Left lobe of liver (tissue), 2 donors: ENCODE measurements at regions not wholly inside any gene's neighbourhood (a gene's known extent, or its start where the extent isn't known, plus 50 kb on each side); places are given as distances from the start of the nearest gene placed in this dataset.
"Not testable (repeated sequence)": the region's sequence is repeated elsewhere in the genome, so short reads cannot be mapped to it uniquely, and the experiment has no call there.

ENCODE experiments used
- ATAC-seq: fragments of 200-7000 bp; cut with Tn5 transposase; one replicate; pipeline ENCODE4 v1.9.1; 2020; ENCODE audit warnings: mild to moderate bottlenecking, moderate library complexity
- DNase-seq: peaks from one replicate; pipeline ENCODE4 v3.0.0-alpha.2; 2020; ENCODE audit warnings: low spot score
- donor health status: DM: no; HTN: no; CAD: no; lungs with moderate emphysema.
- donor health status: DM: no; HTN: yes; CAD: no.

- DNase-seq = no peak
- no peak for ATAC-seq
Measured at GRCh38 chr13:44146138-44146537, 227.5 kb upstream of the SERP2 start.

- DNase-seq (no peak), ATAC-seq (no peak)
Measured at GRCh38 chr13:44147233-44147632, 226.4 kb upstream of the SERP2 start.

GRCh38 chr13:44147648-44148047 lies 226.0 kb upstream of the SERP2 start:
- ATAC-seq (no peak), DNase-seq (no peak)

GRCh38 chr13:44148159-44148914 lies 225.3 kb upstream of the SERP2 start:
- DNase-seq (no peak), ATAC-seq (no peak)

- not testable (repeated sequence) for DNase-seq, ATAC-seq
Measured at GRCh38 chr13:44149231-44149630, 224.4 kb upstream of the SERP2 start.

- DNase-seq = no peak
- no peak for ATAC-seq
Measured at GRCh38 chr13:44149821-44150220, 223.8 kb upstream of the SERP2 start.

- peak; percentile 84 for ATAC-seq
- DNase-seq = no peak
Measured at GRCh38 chr13:44151474-44151873, 222.2 kb upstream of the SERP2 start.

GRCh38 chr13:44153496-44153895 lies 220.1 kb upstream of the SERP2 start:
- no peak for ATAC-seq
- DNase-seq = no peak

- DNase-seq (no peak), ATAC-seq (peak; percentile 36)
Measured at GRCh38 chr13:44155422-44156293, 218.0 kb upstream of the SERP2 start.

- DNase-seq (no peak), ATAC-seq (no peak)
Measured at GRCh38 chr13:44156294-44156658, 217.3 kb upstream of the SERP2 start.

GRCh38 chr13:44157606-44158005 lies 216.0 kb upstream of the SERP2 start:
- no peak for DNase-seq
- ATAC-seq = no peak

GRCh38 chr13:44158098-44158521 lies 215.5 kb upstream of the SERP2 start:
- DNase-seq (no peak), ATAC-seq (no peak)

- no peak for DNase-seq
- ATAC-seq = no peak
Measured at GRCh38 chr13:44158881-44159632, 214.6 kb upstream of the SERP2 start.

GRCh38 chr13:44159633-44160279 lies 213.9 kb upstream of the SERP2 start:
- DNase-seq (no peak), ATAC-seq (no peak)

GRCh38 chr13:44160591-44161191 lies 212.9 kb upstream of the SERP2 start:
- ATAC-seq = no peak

GRCh38 chr13:44163108-44163507 lies 210.5 kb upstream of the SERP2 start:
- DNase-seq = no peak
- ATAC-seq = no peak

More at GRCh38 chr13:44160591-44161191, 212.9 kb upstream of the SERP2 start:
- DNase-seq = no peak

- ATAC-seq (no peak), DNase-seq (no peak)
Measured at GRCh38 chr13:44165221-44165888, 208.3 kb upstream of the SERP2 start.

- ATAC-seq = no peak
Measured at GRCh38 chr13:44165889-44166496, 207.6 kb upstream of the SERP2 start.

More at GRCh38 chr13:44165889-44166496, 207.6 kb upstream of the SERP2 start:
- no peak for DNase-seq
